NCI-H460 (cell line): ENCODE measurements at regions not wholly inside any gene's neighbourhood (a gene's known extent, or its start where the extent isn't known, plus 50 kb on each side); places are given as distances from the start of the nearest gene placed in this dataset.
"Not testable (repeated sequence)": the region's sequence is repeated elsewhere in the genome, so short reads cannot be mapped to it uniquely, and the experiment has no call there.

Experiments
- DNase-seq: peaks from one replicate; pipeline ENCODE4 v3.0.0-alpha.2; 2016; ENCODE audit warnings: low read depth; ENCODE audit errors: extremely low read depth

GRCh38 chr14:43745746-43746145 is 761.3 kb downstream of the FSCB start:
- DNase-seq: no peak

GRCh38 chr14:43735932-43736331 is 771.2 kb downstream of the FSCB start:
- DNase-seq: no peak

GRCh38 chr14:43729143-43729542 is 777.9 kb downstream of the FSCB start:
- no peak for DNase-seq

- peak; percentile 66 for DNase-seq
Measured at GRCh38 chr14:43706900-43707299, 800.2 kb downstream of the FSCB start.

- not testable (repeated sequence) for DNase-seq
Measured at GRCh38 chr14:43698561-43699284, 808.4 kb downstream of the FSCB start.

GRCh38 chr14:43697003-43697402 is 810.1 kb downstream of the FSCB start:
- no peak for DNase-seq

- DNase-seq: no peak
Measured at GRCh38 chr14:43692706-43693105, 814.4 kb downstream of the FSCB start.

GRCh38 chr14:43687921-43688320 is 819.2 kb downstream of the FSCB start:
- no peak for DNase-seq

GRCh38 chr14:43677581-43677980 is 829.5 kb downstream of the FSCB start:
- no peak for DNase-seq

GRCh38 chr14:43674273-43674672 is 832.8 kb downstream of the FSCB start:
- no peak for DNase-seq

- DNase-seq: no peak
Measured at GRCh38 chr14:43671716-43672485, 835.2 kb downstream of the FSCB start.

GRCh38 chr14:43669355-43669754 is 837.7 kb downstream of the FSCB start:
- no peak for DNase-seq

GRCh38 chr14:43665570-43666267 is 841.4 kb downstream of the FSCB start:
- no peak for DNase-seq

GRCh38 chr14:43655194-43655593 is 851.9 kb downstream of the FSCB start:
- not testable (repeated sequence) for DNase-seq

- no peak for DNase-seq
Measured at GRCh38 chr14:43651896-43652295, 855.2 kb downstream of the FSCB start.

- no peak for DNase-seq
Measured at GRCh38 chr14:43651185-43651787, 855.8 kb downstream of the FSCB start.

GRCh38 chr14:43649508-43649907 is 857.6 kb downstream of the FSCB start:
- DNase-seq: no peak

GRCh38 chr14:43647302-43647701 is 859.8 kb downstream of the FSCB start:
- no peak for DNase-seq

- DNase-seq: no peak
Measured at GRCh38 chr14:43640718-43641267, 866.3 kb downstream of the FSCB start.

- DNase-seq: no peak
Measured at GRCh38 chr14:43625294-43625693, 881.8 kb downstream of the FSCB start.

GRCh38 chr14:43621282-43621681 is 885.8 kb downstream of the FSCB start:
- DNase-seq: no peak
